ENCODE measurements at regions not wholly inside any gene's neighbourhood (a gene's known extent, or its start where the extent isn't known, plus 50 kb on each side); places are given as distances from the start of the nearest gene placed in this dataset.
A peak's percentile ranks its signal among the peaks of the same experiment; 100 is the strongest.

DNA sequence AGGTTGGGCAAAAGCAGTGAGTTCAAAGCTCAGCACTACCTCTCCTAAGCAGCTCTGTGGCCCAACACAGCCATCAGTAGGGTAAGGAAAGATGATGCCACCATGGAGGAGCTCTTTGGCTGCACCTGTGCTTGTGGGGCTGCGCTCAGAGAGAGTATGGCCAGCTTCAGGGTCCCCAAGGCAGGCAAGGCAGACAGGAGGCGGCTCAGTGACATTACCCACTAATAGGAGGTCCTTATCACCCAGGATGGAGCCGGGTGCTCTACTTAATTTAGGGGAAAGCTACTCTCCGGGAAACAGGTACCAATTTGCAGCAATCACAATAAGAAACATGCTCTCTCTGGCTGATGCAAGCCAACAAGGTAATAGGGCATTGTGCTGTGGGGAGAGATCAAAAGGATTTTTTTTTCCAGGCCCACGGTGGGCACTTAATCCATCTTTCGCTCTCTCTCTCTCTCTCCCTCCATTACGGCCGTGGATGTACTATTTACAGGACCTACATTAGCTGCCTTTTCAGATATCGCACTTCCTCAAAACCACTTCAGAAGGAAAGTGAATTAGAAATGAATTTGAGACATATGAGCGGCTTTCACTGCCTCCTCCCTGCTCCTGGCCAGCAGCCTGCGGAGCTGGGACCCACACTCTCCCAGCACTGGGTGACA is 446.3 kb downstream of the SOX6 start:
- 67 to 71% methylated on average over 10 to 11 of the region's 11 CpGs for WGBS, 2 donors
- no peaks in the 10 kb centered on the region for H3K27me3 ChIP-seq
- peak overlapping the region; percentile 10 to 34 for H3K4me3 ChIP-seq
- H3K4me1 ChIP-seq: no peaks in the 10 kb centered on the region
- H3K27ac ChIP-seq: no peak overlapping the region
- H3K9me3 ChIP-seq: no peaks in the 10 kb centered on the region
- intact Hi-C loops (cut with DNase I; ENCODE audit: low total_unique reads): no loop called here
- no peak for TF ChIP-seq POLR2A (IDR thresholded peaks at IDR 0.05)
- TF ChIP-seq, protein P1, sequence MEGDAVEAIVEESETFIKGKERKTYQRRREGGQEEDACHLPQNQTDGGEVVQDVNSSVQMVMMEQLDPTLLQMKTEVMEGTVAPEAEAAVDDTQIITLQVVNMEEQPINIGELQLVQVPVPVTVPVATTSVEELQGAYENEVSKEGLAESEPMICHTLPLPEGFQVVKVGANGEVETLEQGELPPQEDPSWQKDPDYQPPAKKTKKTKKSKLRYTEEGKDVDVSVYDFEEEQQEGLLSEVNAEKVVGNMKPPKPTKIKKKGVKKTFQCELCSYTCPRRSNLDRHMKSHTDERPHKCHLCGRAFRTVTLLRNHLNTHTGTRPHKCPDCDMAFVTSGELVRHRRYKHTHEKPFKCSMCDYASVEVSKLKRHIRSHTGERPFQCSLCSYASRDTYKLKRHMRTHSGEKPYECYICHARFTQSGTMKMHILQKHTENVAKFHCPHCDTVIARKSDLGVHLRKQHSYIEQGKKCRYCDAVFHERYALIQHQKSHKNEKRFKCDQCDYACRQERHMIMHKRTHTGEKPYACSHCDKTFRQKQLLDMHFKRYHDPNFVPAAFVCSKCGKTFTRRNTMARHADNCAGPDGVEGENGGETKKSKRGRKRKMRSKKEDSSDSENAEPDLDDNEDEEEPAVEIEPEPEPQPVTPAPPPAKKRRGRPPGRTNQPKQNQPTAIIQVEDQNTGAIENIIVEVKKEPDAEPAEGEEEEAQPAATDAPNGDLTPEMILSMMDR (IDR thresholded peaks at IDR 0.05): no peak
- H3K36me3 ChIP-seq (ENCODE audit: low read depth, missing control alignments): no peaks in the 10 kb centered on the region
- no peak for DNase-seq

DNA sequence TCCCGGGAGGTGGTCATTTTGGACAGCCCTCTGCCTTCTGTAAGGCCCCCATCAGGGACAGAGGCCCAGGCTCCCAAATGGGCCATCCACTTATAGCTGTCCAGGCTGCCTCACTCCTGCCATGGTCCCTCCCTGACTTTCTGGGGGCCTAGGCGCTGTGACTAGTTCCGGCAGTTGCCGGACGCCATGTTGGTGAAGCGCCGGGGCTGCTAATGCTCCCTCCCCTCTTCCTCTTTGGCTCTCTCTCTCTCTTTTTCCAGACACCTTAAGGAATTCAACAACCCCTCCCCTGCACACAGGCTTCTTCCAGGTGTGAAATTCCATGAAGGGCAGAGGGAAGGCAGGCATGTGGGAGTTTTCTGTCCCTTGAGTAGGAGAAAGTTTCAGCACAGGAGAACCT is 445.6 kb downstream of the SOX6 start:
- 58 to 71% methylated on average over 4 to 7 of the region's 7 CpGs for WGBS, 2 donors
- intact Hi-C loops (cut with DNase I; ENCODE audit: low total_unique reads): no loop called here
- Histone ChIP-seq H3K9me3 (no peaks in the 10 kb centered on the region), H3K27ac (no peak overlapping the region), H3K4me3 (peak overlapping the region; percentile 10 to 34), H3K27me3 (no peaks in the 10 kb centered on the region), H3K4me1 (no peaks in the 10 kb centered on the region), H3K36me3 (ENCODE audit: low read depth, missing control alignments) (no peaks in the 10 kb centered on the region)
- TF ChIP-seq, protein P1 (IDR thresholded peaks at IDR 0.05): no peak
- TF ChIP-seq POLR2A (IDR thresholded peaks at IDR 0.05): no peak
- no peak for DNase-seq

DNA sequence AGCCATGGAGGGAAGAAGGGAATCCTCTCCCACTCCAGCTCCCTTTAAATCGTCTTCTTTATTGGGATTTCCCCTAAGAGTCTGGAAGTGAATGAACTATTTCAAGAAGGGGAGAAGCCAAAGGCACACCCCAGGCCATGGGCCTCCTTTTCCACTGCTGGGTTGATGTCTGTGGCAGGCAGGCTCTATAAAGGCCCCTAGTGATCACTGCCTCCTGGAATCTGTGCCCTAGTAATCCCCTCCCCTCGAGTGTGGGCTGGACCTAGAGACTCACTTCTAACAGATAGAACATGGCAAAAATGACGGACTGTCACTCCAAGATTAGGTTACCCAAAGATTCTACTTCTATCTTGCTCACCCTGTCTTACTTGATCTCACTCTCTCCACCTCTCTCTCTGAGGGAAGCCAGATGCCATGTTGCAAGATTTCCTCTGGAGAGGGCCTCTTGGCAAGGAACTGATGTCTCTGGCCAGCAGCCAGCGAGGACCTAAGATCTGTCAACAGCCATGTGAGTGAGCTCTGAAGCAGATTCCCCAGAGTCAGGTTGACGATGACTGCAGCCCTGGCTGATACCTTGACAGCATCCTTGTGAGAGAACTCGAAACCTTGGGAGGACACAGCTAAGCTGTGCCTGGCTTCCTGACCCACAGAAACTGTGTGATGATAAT is 444.8 kb downstream of the SOX6 start:
- intact Hi-C loops (cut with DNase I; ENCODE audit: low total_unique reads): no loop called here
- no peak overlapping the region for H3K27ac ChIP-seq

DNA sequence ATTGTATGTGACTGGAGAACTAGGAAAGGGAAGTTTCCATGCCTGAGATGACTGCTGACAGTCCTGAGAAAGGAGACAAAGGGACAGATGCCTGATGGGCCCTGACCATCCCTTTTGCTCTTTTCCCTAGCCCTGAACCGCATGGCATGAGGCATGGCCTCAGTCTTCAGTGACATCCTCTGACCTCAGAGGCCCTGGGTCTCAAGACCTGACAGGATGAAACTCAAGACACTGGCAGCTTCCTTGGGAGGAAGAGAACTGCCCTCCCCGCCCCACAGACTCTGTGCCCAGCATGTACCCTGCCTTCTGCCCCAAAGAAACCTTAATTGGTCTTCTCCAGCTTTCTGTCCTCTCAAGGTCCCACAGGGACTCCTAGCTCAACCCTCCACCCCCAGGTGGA is 444.1 kb downstream of the SOX6 start:
- no peak overlapping the region for H3K4me3 ChIP-seq
- no peaks in the 10 kb centered on the region for H3K27me3 ChIP-seq
- no peaks in the 10 kb centered on the region for H3K4me1 ChIP-seq
- WGBS, 2 donors: 100% methylated on average over 2 of the region's 2 CpGs
- TF ChIP-seq POLR2A (IDR thresholded peaks at IDR 0.05): no peak
- TF ChIP-seq, protein P1 (IDR thresholded peaks at IDR 0.05): no peak
- intact Hi-C loops (cut with DNase I; ENCODE audit: low total_unique reads): no loop called here
- H3K36me3 ChIP-seq (ENCODE audit: low read depth, missing control alignments): no peaks in the 10 kb centered on the region
- no peak for DNase-seq
- no peak overlapping the region for H3K27ac ChIP-seq
- no peaks in the 10 kb centered on the region for H3K9me3 ChIP-seq

More for the DNA sequence above, 444.8 kb downstream of the SOX6 start:
- TF ChIP-seq, protein P1 (IDR thresholded peaks at IDR 0.05): no peak
- no peak for TF ChIP-seq POLR2A (IDR thresholded peaks at IDR 0.05)
- H3K9me3 ChIP-seq: no peaks in the 10 kb centered on the region
- whole genome bisulfite sequencing, 2 donors: 63 to 74% methylated on average over 6 of the region's 6 CpGs
- peak; percentile 51 for DNase-seq
- H3K36me3 ChIP-seq (ENCODE audit: low read depth, missing control alignments): no peaks in the 10 kb centered on the region
- no peaks in the 10 kb centered on the region for H3K4me1 ChIP-seq
- no peak overlapping the region for H3K4me3 ChIP-seq
- H3K27me3 ChIP-seq: no peaks in the 10 kb centered on the region

DNA sequence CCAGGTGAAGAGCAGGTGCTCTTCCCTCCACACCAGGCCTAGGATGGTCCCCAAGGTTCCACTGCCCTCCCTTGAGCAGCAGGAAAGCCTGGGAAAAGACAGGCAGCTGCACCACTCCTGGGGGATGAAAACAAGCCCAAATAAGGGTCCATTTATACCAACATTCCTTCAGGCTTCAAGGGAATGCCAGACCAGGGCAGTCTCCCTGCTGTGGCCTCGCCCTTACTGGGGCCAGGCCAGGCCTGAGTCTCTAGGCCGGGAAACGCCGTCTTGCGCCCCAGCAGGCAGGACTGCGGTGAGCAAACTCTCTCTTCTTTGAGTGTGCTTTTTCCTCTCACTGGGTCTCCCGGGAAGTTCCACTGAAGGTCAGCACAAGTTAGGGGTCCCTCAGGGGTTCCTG is 443.5 kb downstream of the SOX6 start:
- 72 to 96% methylated on average over 4 to 7 of the region's 7 CpGs for WGBS, 2 donors
- H3K27ac ChIP-seq: no peak overlapping the region
- intact Hi-C loops (cut with DNase I; ENCODE audit: low total_unique reads): no loop called here

More for the DNA sequence above, 443.5 kb downstream of the SOX6 start:
- H3K27me3 ChIP-seq: no peaks in the 10 kb centered on the region
- TF ChIP-seq, protein P1 (IDR thresholded peaks at IDR 0.05): no peak
- TF ChIP-seq POLR2A (IDR thresholded peaks at IDR 0.05): no peak
- no peaks in the 10 kb centered on the region for H3K4me1 ChIP-seq
- DNase-seq: no peak
- H3K36me3 ChIP-seq (ENCODE audit: low read depth, missing control alignments): no peaks in the 10 kb centered on the region
- no peak overlapping the region for H3K4me3 ChIP-seq
- H3K9me3 ChIP-seq: no peaks in the 10 kb centered on the region
